ENCODE measurements at regions not wholly inside any gene's neighbourhood (a gene's known extent, or its start where the extent isn't known, plus 50 kb on each side); places are given as distances from the start of the nearest gene placed in this dataset.

- TF ChIP-seq ZNF624 (tag by site-specific recombination; IDR thresholded peaks at IDR 0.05) (no peak), IKZF3 (tag by site-specific recombination; IDR thresholded peaks at IDR 0.05) (peak; percentile 100), ZNF24 (tag by site-specific recombination; IDR thresholded peaks at IDR 0.05) (peak; percentile 97), KLF16 (tag by site-specific recombination; IDR thresholded peaks at IDR 0.05) (peak; percentile 82), ZBTB8A (tag by site-specific recombination; IDR thresholded peaks at IDR 0.05) (peak; percentile 81), GLI2 (tag by site-specific recombination; IDR thresholded peaks at IDR 0.05; ENCODE audit: borderline replicate concordance, low read depth) (peak; percentile 100), ZNF658 (tag by site-specific recombination; IDR thresholded peaks at IDR 0.05) (no peak), KLF1 (tag by site-specific recombination; IDR thresholded peaks at IDR 0.05) (peak; percentile 92), ZNF394 (tag by site-specific recombination; IDR thresholded peaks at IDR 0.05; ENCODE audit: borderline replicate concordance) (peak; percentile 73; the same call in 1 of the 2 replicates), ZBTB49 (tag by site-specific recombination; IDR thresholded peaks at IDR 0.05; ENCODE audit: low read depth) (peak; percentile 79; the same call in 1 of the 2 replicates), ZIC2 (tag by site-specific recombination; IDR thresholded peaks at IDR 0.05) (peak; percentile 56), ZNF626 (tag by site-specific recombination; IDR thresholded peaks at IDR 0.05) (no peak; the same call in 1 of the 2 replicates), MYNN (tag by site-specific recombination; IDR thresholded peaks at IDR 0.05; ENCODE audit: borderline replicate concordance) (peak; percentile 73), ZNF791 (tag by site-specific recombination; IDR thresholded peaks at IDR 0.05) (no peak), ZNF112 (tag by site-specific recombination; IDR thresholded peaks at IDR 0.05) (no peak), ZNF366 (tag by site-specific recombination; conservative IDR thresholded peaks at IDR 0.05) (peak; percentile 83), KLF8 (tag by site-specific recombination; IDR thresholded peaks at IDR 0.05) (peak; percentile 98), ZNF629 (tag by site-specific recombination; IDR thresholded peaks at IDR 0.05) (peak; percentile 95), ZSCAN30 (tag by site-specific recombination; IDR thresholded peaks at IDR 0.05) (peak; percentile 99), GLIS1 (tag by site-specific recombination; IDR thresholded peaks at IDR 0.05) (peak; percentile 83), ZNF280D (tag by site-specific recombination; IDR thresholded peaks at IDR 0.05) (no peak), ZNF510 (tag by site-specific recombination; IDR thresholded peaks at IDR 0.05; ENCODE audit: insufficient replicate concordance) (peak; percentile 43), ZNF513 (tag by site-specific recombination; IDR thresholded peaks at IDR 0.05) (peak; percentile 78), ZNF18 (tag by site-specific recombination; IDR thresholded peaks at IDR 0.05) (peak; percentile 95), ZNF521 (tag by site-specific recombination; IDR thresholded peaks at IDR 0.05) (no peak), ZFP41 (tag by site-specific recombination; IDR thresholded peaks at IDR 0.05; ENCODE audit: borderline replicate concordance) (no peak), OVOL3 (tag by site-specific recombination; IDR thresholded peaks at IDR 0.05) (peak; percentile 100), YY1 (tag by site-specific recombination; IDR thresholded peaks at IDR 0.05) (peak; percentile 75), BCL6B (tag by site-specific recombination; IDR thresholded peaks at IDR 0.05) (peak; percentile 93), ZNF416 (tag by site-specific recombination; IDR thresholded peaks at IDR 0.05) (no peak), PBX3 (CRISPR knock-in tag; IDR thresholded peaks at IDR 0.05) (no peak)
These were observed 339.5 kb upstream of the DNAJC19 start (continued) for GRCh38 chr3:181329024-181329423.

All from HEK293 (cell line).